GM12874 (cell line): ENCODE measurements at regions not wholly inside any gene's neighbourhood (a gene's known extent, or its start where the extent isn't known, plus 50 kb on each side); places are given as distances from the start of the nearest gene placed in this dataset.

ENCODE experiments used
- CTCF ChIP-seq: IDR thresholded peaks from 2 replicates; pipeline ENCODE4 v1.5.1; 2011; ENCODE audit warnings: low read depth, mild to moderate bottlenecking, control low read depth, low read length, moderate library complexity; ENCODE audit not compliant: insufficient read depth

- TF ChIP-seq CTCF = no peak
Measured at GRCh38 chr16:47886631-47887415, 269.0 kb downstream of the ABCC12 start.

- no peak for TF ChIP-seq CTCF
Measured at GRCh38 chr16:47886139-47886538, 269.7 kb downstream of the ABCC12 start.

GRCh38 chr16:47885489-47885888 lies 270.3 kb downstream of the ABCC12 start:
- no peak for TF ChIP-seq CTCF

DNA sequence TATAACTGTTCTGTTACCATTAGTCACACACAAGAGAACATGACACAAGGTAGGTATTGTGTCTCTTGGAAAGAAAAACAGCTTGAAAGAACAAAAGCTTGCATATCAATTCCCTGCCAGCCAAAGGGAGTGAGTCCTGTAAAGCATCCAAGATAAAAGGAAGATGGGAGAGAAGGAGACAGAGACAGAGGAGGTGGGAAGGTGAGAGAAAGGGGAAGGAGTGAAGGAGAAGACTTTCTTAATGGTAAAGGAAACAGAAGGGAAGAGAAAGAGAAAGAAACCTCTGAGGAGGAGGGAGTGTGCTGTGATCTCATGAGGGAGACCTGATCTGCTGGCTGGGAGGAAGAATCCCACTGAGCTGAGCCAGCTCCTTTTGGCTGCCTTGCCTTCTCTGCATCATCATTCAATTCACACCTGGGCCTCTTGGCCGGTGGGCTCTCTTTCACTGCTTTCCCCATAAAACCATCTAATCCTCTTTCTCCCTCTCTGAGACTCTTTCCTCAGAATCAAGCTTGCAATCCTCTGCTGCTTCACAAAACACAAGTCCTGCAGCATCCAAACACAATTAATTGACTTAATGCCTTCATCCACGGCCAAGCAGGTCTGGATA lies 271.6 kb downstream of the ABCC12 start:
- TF ChIP-seq CTCF = no peak

- no peak for TF ChIP-seq CTCF
Measured at GRCh38 chr16:47881574-47881973, 274.2 kb downstream of the ABCC12 start.

- TF ChIP-seq CTCF = no peak
Measured at GRCh38 chr16:47880653-47881052, 275.1 kb downstream of the ABCC12 start.

DNA sequence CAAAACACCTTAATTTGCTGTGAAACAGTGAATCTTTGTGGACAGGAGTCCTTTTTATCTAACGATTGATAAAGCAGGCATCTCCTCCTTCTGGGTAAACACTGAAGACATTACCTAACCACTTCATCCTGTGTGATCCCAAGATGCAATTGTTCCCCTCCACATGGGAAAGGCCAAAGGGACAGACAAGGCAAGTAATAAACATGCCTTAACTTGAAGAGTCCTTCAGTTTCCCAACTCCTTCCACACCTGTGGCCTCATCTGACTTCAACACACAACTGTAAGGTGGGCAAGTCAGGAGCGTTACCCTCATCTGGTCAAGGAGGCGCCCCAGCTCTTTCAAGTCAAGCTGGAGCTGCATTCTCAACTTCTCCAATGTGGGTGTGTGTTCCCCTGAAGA lies 278.6 kb downstream of the ABCC12 start:
- TF ChIP-seq CTCF = no peak
